ENCODE measurements at regions not wholly inside any gene's neighbourhood (a gene's known extent, or its start where the extent isn't known, plus 50 kb on each side); places are given as distances from the start of the nearest gene placed in this dataset.

GRCh38 chr1:30508175-30508448, 215.3 kb downstream of the MATN1 start:
- no peak overlapping the region for H3K9ac ChIP-seq (ENCODE audit: low read depth in 1 of 2, low read length in 2 of 2)
- 89% methylated on average over 3 of the region's 3 CpGs for WGBS
- no peaks in the 10 kb centered on the region for H3K27me3 ChIP-seq (ENCODE audit: control insufficient read depth in 4 of 4, insufficient read depth in 4 of 4, low read length in 3 of 4)
- no peak overlapping the region for H3K4me3 ChIP-seq (ENCODE audit: low read depth in 1 of 3, low read length in 3 of 3)
- no peaks in the 10 kb centered on the region for H3K4me1 ChIP-seq (ENCODE audit: control insufficient read depth in 4 of 4, insufficient read depth in 4 of 4, low read length in 3 of 4)
- H3K9me3 ChIP-seq (ENCODE audit: control insufficient read depth in 4 of 4, low read length in 3 of 4): no peaks in the 10 kb centered on the region
- TF ChIP-seq EGR1 (IDR thresholded peaks at IDR 0.05; ENCODE audit: low read depth in 2 of 2): no peak
- TF ChIP-seq SP1 (IDR thresholded peaks at IDR 0.05): no peak
- no peak for TF ChIP-seq HNF4A (conservative IDR thresholded peaks at IDR 0.05)
- no peak for TF ChIP-seq RAD21 (IDR thresholded peaks at IDR 0.05)
- no peak for TF ChIP-seq HNF4G (IDR thresholded peaks at IDR 0.05)
- no peak for TF ChIP-seq JUND (IDR thresholded peaks at IDR 0.05)
- TF ChIP-seq FOXA2 (IDR thresholded peaks at IDR 0.05): no peak
- TF ChIP-seq TAF1 (conservative IDR thresholded peaks at IDR 0.05): no peak
- TF ChIP-seq, protein P1, sequence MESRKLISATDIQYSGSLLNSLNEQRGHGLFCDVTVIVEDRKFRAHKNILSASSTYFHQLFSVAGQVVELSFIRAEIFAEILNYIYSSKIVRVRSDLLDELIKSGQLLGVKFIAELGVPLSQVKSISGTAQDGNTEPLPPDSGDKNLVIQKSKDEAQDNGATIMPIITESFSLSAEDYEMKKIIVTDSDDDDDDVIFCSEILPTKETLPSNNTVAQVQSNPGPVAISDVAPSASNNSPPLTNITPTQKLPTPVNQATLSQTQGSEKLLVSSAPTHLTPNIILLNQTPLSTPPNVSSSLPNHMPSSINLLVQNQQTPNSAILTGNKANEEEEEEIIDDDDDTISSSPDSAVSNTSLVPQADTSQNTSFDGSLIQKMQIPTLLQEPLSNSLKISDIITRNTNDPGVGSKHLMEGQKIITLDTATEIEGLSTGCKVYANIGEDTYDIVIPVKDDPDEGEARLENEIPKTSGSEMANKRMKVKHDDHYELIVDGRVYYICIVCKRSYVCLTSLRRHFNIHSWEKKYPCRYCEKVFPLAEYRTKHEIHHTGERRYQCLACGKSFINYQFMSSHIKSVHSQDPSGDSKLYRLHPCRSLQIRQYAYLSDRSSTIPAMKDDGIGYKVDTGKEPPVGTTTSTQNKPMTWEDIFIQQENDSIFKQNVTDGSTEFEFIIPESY (IDR thresholded peaks at IDR 0.05): no peak
- TF ChIP-seq, protein P2, sequence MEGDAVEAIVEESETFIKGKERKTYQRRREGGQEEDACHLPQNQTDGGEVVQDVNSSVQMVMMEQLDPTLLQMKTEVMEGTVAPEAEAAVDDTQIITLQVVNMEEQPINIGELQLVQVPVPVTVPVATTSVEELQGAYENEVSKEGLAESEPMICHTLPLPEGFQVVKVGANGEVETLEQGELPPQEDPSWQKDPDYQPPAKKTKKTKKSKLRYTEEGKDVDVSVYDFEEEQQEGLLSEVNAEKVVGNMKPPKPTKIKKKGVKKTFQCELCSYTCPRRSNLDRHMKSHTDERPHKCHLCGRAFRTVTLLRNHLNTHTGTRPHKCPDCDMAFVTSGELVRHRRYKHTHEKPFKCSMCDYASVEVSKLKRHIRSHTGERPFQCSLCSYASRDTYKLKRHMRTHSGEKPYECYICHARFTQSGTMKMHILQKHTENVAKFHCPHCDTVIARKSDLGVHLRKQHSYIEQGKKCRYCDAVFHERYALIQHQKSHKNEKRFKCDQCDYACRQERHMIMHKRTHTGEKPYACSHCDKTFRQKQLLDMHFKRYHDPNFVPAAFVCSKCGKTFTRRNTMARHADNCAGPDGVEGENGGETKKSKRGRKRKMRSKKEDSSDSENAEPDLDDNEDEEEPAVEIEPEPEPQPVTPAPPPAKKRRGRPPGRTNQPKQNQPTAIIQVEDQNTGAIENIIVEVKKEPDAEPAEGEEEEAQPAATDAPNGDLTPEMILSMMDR (IDR thresholded peaks at IDR 0.05; ENCODE audit: low read depth, low read length, missing input control): no peak
- TF ChIP-seq GABPA (IDR thresholded peaks at IDR 0.05 in 1 of 2, conservative IDR thresholded peaks at IDR 0.05 in 1 of 2): no peak
- no peak for TF ChIP-seq YY1 (IDR thresholded peaks at IDR 0.05)
- TF ChIP-seq NR2F2 (IDR thresholded peaks at IDR 0.05): no peak
- TF ChIP-seq RXRA (IDR thresholded peaks at IDR 0.05): no peak
- TF ChIP-seq MAX (IDR thresholded peaks at IDR 0.05): no peak
- TF ChIP-seq REST (IDR thresholded peaks at IDR 0.05): no peak
- no peak for TF ChIP-seq FOXA1 (IDR thresholded peaks at IDR 0.05)
- TF ChIP-seq ATF3 (IDR thresholded peaks at IDR 0.05): no peak
- DNase-seq (ENCODE audit: low spot score): no peak
- H3K36me3 ChIP-seq (ENCODE audit: control insufficient read depth in 4 of 4, insufficient read depth in 3 of 4, low read depth in 1 of 4, low read length in 3 of 4): no peaks in the 10 kb centered on the region
- H3K27ac ChIP-seq (ENCODE audit: low read depth in 1 of 2, low read length in 2 of 2): no peak overlapping the region
